Liver (tissue), 3 donors: ENCODE measurements at regions not wholly inside any gene's neighbourhood (a gene's known extent, or its start where the extent isn't known, plus 50 kb on each side); places are given as distances from the start of the nearest gene placed in this dataset.

Experiments
- ATF3 ChIP-seq: IDR thresholded peaks from 2 replicates; pipeline ENCODE4 v1.6.1; 2016; ENCODE audit warnings: antibody characterized with exemption
- EGR1 ChIP-seq, 2 donors: IDR thresholded peaks; 2 replicates each; pipeline ENCODE4 v1.6.1; 2016 to 2018; ENCODE audit warnings: antibody characterized with exemption in 2 of 2, low read depth in 2 of 2
- FOXA1 ChIP-seq: IDR thresholded peaks from 2 replicates; pipeline ENCODE4 v1.6.1; 2016; ENCODE audit warnings: antibody characterized with exemption
- GABPA ChIP-seq, 2 donors: IDR thresholded peaks in 1 of 2; conservative IDR thresholded peaks in 1 of 2; 2 replicates each; pipeline ENCODE4 v1.6.1; 2016; ENCODE audit warnings: antibody characterized with exemption in 2 of 2, mild to moderate bottlenecking in 1 of 2, moderate library complexity in 1 of 2
- JUND ChIP-seq, 2 donors: IDR thresholded peaks; 2 replicates each; pipeline ENCODE4 v1.6.1; 2016; ENCODE audit warnings: antibody characterized with exemption in 2 of 2
- NR2F2 ChIP-seq: IDR thresholded peaks from 2 replicates; pipeline ENCODE4 v1.6.1; 2016; ENCODE audit warnings: antibody characterized with exemption
- RAD21 ChIP-seq, 2 donors: IDR thresholded peaks; 2 replicates each; pipeline ENCODE4 v1.6.1; 2016; ENCODE audit warnings: antibody characterized with exemption in 2 of 2, mild to moderate bottlenecking in 2 of 2
- RXRA ChIP-seq, 2 donors: IDR thresholded peaks; 2 replicates each; pipeline ENCODE4 v1.6.1; 2017 to 2018; ENCODE audit warnings: antibody characterized with exemption in 2 of 2, mild to moderate bottlenecking in 1 of 2
- SP1 ChIP-seq: IDR thresholded peaks from 2 replicates; pipeline ENCODE4 v1.6.1; 2018; ENCODE audit warnings: antibody characterized with exemption, mild to moderate bottlenecking
- TAF1 ChIP-seq: conservative IDR thresholded peaks from 2 replicates; pipeline ENCODE4 v1.6.1; 2016; ENCODE audit warnings: antibody characterized with exemption, mild to moderate bottlenecking
- YY1 ChIP-seq: IDR thresholded peaks from 2 replicates; pipeline ENCODE4 v1.6.1; 2016; ENCODE audit warnings: antibody characterized with exemption, mild to moderate bottlenecking
- TF ChIP-seq, protein P1 (sequence below): fragments of 150-350 bp; IDR thresholded peaks from 2 replicates; pipeline ENCODE4 v1.5.1; 2017; ENCODE audit warnings: improper control_type of control experiment, low read depth, low read length; ENCODE audit not compliant: missing input control
- TF ChIP-seq, protein P2 (sequence below): IDR thresholded peaks from 2 replicates; pipeline ENCODE4 v1.6.1; 2016; ENCODE audit warnings: antibody characterized with exemption, mild to moderate bottlenecking
- TF ChIP-seq, protein P3 (sequence below): IDR thresholded peaks from 2 replicates; pipeline ENCODE4 v1.6.1; 2016; ENCODE audit warnings: antibody characterized with exemption
- donor health status: healthy.
- donor health status: healthy.

GRCh38 chr3:166669781-166670180 is 710.3 kb downstream of the ZBBX start:
- TF ChIP-seq, protein P1, sequence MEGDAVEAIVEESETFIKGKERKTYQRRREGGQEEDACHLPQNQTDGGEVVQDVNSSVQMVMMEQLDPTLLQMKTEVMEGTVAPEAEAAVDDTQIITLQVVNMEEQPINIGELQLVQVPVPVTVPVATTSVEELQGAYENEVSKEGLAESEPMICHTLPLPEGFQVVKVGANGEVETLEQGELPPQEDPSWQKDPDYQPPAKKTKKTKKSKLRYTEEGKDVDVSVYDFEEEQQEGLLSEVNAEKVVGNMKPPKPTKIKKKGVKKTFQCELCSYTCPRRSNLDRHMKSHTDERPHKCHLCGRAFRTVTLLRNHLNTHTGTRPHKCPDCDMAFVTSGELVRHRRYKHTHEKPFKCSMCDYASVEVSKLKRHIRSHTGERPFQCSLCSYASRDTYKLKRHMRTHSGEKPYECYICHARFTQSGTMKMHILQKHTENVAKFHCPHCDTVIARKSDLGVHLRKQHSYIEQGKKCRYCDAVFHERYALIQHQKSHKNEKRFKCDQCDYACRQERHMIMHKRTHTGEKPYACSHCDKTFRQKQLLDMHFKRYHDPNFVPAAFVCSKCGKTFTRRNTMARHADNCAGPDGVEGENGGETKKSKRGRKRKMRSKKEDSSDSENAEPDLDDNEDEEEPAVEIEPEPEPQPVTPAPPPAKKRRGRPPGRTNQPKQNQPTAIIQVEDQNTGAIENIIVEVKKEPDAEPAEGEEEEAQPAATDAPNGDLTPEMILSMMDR: no peak
- TF ChIP-seq EGR1 (IDR thresholded peaks at IDR 0.05; ENCODE audit: low read depth in 2 of 2) (no peak), TAF1 (no peak), RXRA (IDR thresholded peaks at IDR 0.05) (no peak), ATF3 (no peak), NR2F2 (no peak), YY1 (no peak), RAD21 (IDR thresholded peaks at IDR 0.05) (no peak), JUND (IDR thresholded peaks at IDR 0.05) (no peak), SP1 (no peak), GABPA (IDR thresholded peaks at IDR 0.05 in 1 of 2, conservative IDR thresholded peaks at IDR 0.05 in 1 of 2) (no peak), FOXA1 (no peak)
- TF ChIP-seq, protein P2, sequence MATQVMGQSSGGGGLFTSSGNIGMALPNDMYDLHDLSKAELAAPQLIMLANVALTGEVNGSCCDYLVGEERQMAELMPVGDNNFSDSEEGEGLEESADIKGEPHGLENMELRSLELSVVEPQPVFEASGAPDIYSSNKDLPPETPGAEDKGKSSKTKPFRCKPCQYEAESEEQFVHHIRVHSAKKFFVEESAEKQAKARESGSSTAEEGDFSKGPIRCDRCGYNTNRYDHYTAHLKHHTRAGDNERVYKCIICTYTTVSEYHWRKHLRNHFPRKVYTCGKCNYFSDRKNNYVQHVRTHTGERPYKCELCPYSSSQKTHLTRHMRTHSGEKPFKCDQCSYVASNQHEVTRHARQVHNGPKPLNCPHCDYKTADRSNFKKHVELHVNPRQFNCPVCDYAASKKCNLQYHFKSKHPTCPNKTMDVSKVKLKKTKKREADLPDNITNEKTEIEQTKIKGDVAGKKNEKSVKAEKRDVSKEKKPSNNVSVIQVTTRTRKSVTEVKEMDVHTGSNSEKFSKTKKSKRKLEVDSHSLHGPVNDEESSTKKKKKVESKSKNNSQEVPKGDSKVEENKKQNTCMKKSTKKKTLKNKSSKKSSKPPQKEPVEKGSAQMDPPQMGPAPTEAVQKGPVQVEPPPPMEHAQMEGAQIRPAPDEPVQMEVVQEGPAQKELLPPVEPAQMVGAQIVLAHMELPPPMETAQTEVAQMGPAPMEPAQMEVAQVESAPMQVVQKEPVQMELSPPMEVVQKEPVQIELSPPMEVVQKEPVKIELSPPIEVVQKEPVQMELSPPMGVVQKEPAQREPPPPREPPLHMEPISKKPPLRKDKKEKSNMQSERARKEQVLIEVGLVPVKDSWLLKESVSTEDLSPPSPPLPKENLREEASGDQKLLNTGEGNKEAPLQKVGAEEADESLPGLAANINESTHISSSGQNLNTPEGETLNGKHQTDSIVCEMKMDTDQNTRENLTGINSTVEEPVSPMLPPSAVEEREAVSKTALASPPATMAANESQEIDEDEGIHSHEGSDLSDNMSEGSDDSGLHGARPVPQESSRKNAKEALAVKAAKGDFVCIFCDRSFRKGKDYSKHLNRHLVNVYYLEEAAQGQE: no peak
- TF ChIP-seq, protein P3, sequence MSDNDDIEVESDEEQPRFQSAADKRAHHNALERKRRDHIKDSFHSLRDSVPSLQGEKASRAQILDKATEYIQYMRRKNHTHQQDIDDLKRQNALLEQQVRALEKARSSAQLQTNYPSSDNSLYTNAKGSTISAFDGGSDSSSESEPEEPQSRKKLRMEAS: no peak
